ENCODE measurements at regions not wholly inside any gene's neighbourhood (a gene's known extent, or its start where the extent isn't known, plus 50 kb on each side); places are given as distances from the start of the nearest gene placed in this dataset.

DNA sequence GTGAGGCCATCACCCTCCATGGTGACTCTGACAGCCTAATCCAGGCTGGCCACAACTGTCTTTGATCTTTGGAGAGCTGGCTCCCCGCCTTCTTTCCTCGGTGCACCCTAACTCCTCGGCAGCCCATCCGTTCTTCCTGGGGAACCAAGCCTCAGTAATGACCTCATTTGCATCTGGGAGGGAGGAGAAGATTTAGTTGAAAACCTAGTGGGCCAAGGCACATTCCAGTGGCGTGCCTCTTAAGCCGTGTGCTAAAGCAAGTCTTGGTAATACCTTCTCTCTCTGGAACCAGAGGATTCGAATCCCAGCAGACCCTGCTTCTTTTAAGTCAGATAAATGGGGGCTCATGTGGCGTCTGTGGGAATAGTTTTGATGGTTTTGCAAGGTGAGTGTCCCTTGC, 233.1 kb downstream of the EBLN2 start:
- Histone ChIP-seq H3K4me3 (ENCODE audit: low read length) (no peak overlapping the region), H3K4me2 (ENCODE audit: low read length) (no peak overlapping the region), H3K27me3 (ENCODE audit: low read depth, low read length) (peaks cover 17% of the 10 kb centered on the region), H3K36me3 (replicated peaks; ENCODE audit: low read depth, low read length) (no peaks in the 10 kb centered on the region), H3K27ac (ENCODE audit: low read length) (no peak overlapping the region), H3K4me1 (ENCODE audit: low read length) (no peaks in the 10 kb centered on the region), H2AFZ (ENCODE audit: low read depth, low read length) (no peak overlapping the region), H4K20me1 (ENCODE audit: insufficient read depth, low read length) (no peaks in the 10 kb centered on the region), H3K9ac (ENCODE audit: low read length) (no peak overlapping the region), H3K79me2 (ENCODE audit: low read length) (no peaks in the 10 kb centered on the region), H3K9me3 (ENCODE audit: insufficient read depth, low read length) (no peaks in the 10 kb centered on the region)
- TF ChIP-seq, protein P1, sequence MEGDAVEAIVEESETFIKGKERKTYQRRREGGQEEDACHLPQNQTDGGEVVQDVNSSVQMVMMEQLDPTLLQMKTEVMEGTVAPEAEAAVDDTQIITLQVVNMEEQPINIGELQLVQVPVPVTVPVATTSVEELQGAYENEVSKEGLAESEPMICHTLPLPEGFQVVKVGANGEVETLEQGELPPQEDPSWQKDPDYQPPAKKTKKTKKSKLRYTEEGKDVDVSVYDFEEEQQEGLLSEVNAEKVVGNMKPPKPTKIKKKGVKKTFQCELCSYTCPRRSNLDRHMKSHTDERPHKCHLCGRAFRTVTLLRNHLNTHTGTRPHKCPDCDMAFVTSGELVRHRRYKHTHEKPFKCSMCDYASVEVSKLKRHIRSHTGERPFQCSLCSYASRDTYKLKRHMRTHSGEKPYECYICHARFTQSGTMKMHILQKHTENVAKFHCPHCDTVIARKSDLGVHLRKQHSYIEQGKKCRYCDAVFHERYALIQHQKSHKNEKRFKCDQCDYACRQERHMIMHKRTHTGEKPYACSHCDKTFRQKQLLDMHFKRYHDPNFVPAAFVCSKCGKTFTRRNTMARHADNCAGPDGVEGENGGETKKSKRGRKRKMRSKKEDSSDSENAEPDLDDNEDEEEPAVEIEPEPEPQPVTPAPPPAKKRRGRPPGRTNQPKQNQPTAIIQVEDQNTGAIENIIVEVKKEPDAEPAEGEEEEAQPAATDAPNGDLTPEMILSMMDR (IDR thresholded peaks at IDR 0.05; ENCODE audit: low read depth, low read length): no peak
- TF ChIP-seq EZH2phosphoT487 (IDR thresholded peaks at IDR 0.05; ENCODE audit: low read depth): no peak

DNA sequence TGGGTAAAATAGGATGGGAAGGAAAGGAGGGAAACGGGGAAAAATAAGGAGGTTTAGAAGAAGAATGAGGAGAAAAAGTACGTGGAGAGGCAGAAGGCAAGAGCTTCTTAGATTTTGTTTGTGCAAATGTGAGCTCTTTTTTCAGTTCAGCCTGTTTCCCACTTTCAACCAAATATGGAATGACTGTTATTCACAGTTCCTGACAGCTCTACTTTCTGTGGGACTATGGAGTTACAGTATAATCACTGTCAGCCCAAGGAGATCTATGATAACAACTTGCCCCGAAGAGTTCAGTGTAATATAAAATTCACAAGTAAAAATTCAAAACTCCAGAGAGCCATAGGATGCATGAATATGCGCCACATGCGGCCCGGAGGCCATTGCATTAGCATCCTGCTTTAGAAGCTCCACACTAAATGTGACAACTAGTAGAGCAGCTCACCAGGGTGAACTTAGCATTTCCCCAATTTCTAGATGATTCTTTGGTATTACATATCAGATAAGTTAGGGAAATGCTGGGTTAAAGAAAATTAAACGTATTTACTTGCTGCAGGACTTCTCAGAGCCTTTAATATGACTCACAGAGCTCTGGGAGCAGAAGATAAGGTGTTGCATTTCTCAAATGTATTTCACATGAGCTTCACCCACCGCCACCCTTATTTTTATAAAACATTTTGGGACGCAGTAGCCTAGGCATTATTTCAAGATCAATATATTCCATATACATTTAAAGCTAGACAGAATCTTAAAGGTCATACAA, 234.6 kb downstream of the EBLN2 start:
- Histone ChIP-seq H3K4me1 (ENCODE audit: low read length) (no peaks in the 10 kb centered on the region), H3K27ac (ENCODE audit: low read length) (no peak overlapping the region), H3K9ac (ENCODE audit: low read length) (no peak overlapping the region), H4K20me1 (ENCODE audit: insufficient read depth, low read length) (no peaks in the 10 kb centered on the region), H3K79me2 (ENCODE audit: low read length) (no peaks in the 10 kb centered on the region), H3K4me3 (ENCODE audit: low read length) (no peak overlapping the region), H3K36me3 (replicated peaks; ENCODE audit: low read depth, low read length) (no peaks in the 10 kb centered on the region), H3K4me2 (ENCODE audit: low read length) (no peak overlapping the region), H2AFZ (ENCODE audit: low read depth, low read length) (no peak overlapping the region), H3K27me3 (ENCODE audit: low read depth, low read length) (peaks cover 28% of the 10 kb centered on the region), H3K9me3 (ENCODE audit: insufficient read depth, low read length) (no peaks in the 10 kb centered on the region)
- no peak for TF ChIP-seq EZH2phosphoT487 (IDR thresholded peaks at IDR 0.05; ENCODE audit: low read depth)
- TF ChIP-seq, protein P1 (IDR thresholded peaks at IDR 0.05; ENCODE audit: low read depth, low read length): no peak

DNA sequence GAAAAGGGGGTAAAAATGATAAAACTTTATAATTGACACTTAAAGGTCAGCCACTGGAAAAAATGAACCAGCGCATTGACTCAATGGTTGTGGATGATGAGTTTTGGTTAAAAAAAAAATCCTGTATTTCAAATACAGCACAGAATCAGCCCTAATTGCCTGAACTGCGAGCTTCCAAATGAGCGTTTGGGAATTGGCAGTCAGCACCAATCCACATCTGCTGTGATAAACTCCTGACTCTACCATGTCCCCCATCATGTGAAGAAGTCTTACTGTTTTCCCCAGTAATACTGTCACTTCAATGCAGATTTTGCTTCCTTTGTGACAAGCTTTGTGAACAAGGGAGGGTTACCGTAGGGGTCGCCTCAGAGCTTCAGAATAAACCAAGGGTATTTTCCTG, 235.4 kb downstream of the EBLN2 start:
- no peak overlapping the region for H3K4me2 ChIP-seq (ENCODE audit: low read length)
- no peak for TF ChIP-seq EZH2phosphoT487 (IDR thresholded peaks at IDR 0.05; ENCODE audit: low read depth)
- TF ChIP-seq, protein P1 (IDR thresholded peaks at IDR 0.05; ENCODE audit: low read depth, low read length): no peak
- no peaks in the 10 kb centered on the region for H3K36me3 ChIP-seq (replicated peaks; ENCODE audit: low read depth, low read length)

DNA sequence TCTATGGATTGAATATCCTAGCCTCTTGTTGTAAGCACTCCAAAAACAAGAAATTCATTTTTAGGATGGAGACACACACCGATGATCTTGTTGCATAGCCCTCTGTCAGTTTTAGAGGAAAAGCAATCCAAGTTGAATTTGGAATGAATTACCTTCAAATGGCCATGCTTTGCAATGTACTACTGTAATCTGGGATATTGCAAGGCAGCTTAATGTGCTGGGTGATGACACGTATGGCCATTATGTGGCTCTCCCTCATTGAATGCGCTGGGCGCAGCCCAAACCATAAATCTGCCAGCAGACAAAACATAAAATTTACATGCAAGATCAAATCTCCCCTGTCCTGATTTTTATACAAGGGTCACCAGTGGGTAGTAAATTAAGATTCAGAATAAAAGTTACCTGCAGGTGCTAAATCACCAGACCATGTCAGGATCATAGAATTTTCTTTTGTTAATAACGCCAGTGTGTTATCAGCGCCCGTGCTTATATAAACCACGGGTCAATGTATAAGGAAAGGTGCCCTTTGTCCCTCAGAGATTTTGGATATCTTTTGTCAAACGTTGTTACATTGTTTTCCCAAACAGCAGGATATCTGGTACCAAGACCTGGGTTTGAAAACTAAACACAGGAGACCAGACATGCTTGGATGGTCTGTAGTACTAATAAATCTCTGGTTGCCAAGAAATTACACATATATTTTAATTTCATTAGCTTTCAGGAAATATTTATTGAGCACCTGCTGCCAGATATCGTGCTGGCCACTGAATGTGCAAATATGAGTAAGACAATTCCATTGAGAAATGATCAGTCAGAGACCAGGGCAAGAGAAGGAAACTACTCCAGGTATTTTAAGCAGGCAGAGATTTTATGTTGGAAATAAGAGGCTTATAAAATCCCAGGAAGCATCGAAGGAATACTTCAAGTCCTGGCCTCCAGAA, 237.1 kb downstream of the EBLN2 start:
- H4K20me1 ChIP-seq (ENCODE audit: insufficient read depth, low read length): no peaks in the 10 kb centered on the region
- H3K36me3 ChIP-seq (replicated peaks; ENCODE audit: low read depth, low read length): no peaks in the 10 kb centered on the region
- H3K4me1 ChIP-seq (ENCODE audit: low read length): no peaks in the 10 kb centered on the region
- no peak overlapping the region for H3K9ac ChIP-seq (ENCODE audit: low read length)
- H3K4me2 ChIP-seq (ENCODE audit: low read length): no peak overlapping the region
- H3K9me3 ChIP-seq (ENCODE audit: insufficient read depth, low read length): no peaks in the 10 kb centered on the region
- no peaks in the 10 kb centered on the region for H3K79me2 ChIP-seq (ENCODE audit: low read length)
- no peak overlapping the region for H3K4me3 ChIP-seq (ENCODE audit: low read length)
- H2AFZ ChIP-seq (ENCODE audit: low read depth, low read length): no peak overlapping the region
- TF ChIP-seq EZH2phosphoT487 (IDR thresholded peaks at IDR 0.05; ENCODE audit: low read depth): no peak
- TF ChIP-seq, protein P1 (IDR thresholded peaks at IDR 0.05; ENCODE audit: low read depth, low read length): no peak
- H3K27me3 ChIP-seq (ENCODE audit: low read depth, low read length): peaks cover 37% of the 10 kb centered on the region
- H3K27ac ChIP-seq (ENCODE audit: low read length): no peak overlapping the region

More for the DNA sequence above, 235.4 kb downstream of the EBLN2 start:
- no peaks in the 10 kb centered on the region for H4K20me1 ChIP-seq (ENCODE audit: insufficient read depth, low read length)
- H3K9ac ChIP-seq (ENCODE audit: low read length): no peak overlapping the region
- no peak overlapping the region for H2AFZ ChIP-seq (ENCODE audit: low read depth, low read length)
- no peak overlapping the region for H3K27ac ChIP-seq (ENCODE audit: low read length)
- H3K79me2 ChIP-seq (ENCODE audit: low read length): no peaks in the 10 kb centered on the region
- H3K27me3 ChIP-seq (ENCODE audit: low read depth, low read length): peaks cover 28% of the 10 kb centered on the region
- H3K9me3 ChIP-seq (ENCODE audit: insufficient read depth, low read length): no peaks in the 10 kb centered on the region
- no peak overlapping the region for H3K4me3 ChIP-seq (ENCODE audit: low read length)
- H3K4me1 ChIP-seq (ENCODE audit: low read length): no peaks in the 10 kb centered on the region
